Stimulated activated CD8-positive, alpha-beta memory T cell treated with anti-CD3 and anti-CD28 coated beads, Interleukin-12 subunit alpha, Interleukin-12 subunit beta, amount 100 ng/mL, for 1 hour (primary cell): ENCODE measurements at regions not wholly inside any gene's neighbourhood (a gene's known extent, or its start where the extent isn't known, plus 50 kb on each side); places are given as distances from the start of the nearest gene placed in this dataset.
"Not testable (repeated sequence)": the region's sequence is repeated elsewhere in the genome, so short reads cannot be mapped to it uniquely, and the experiment has no call there.

Source experiments
- DNase-seq: peaks from one replicate; pipeline ENCODE4 v3.0.0-alpha.2; 2020; ENCODE audit warnings: low read depth

- DNase-seq, result no peak
Measured at GRCh38 chr12:11446372-11446771, 51.0 kb upstream of the PRB2 start.

GRCh38 chr12:11457996-11458645 is 62.8 kb upstream of the PRB2 start:
- no peak for DNase-seq

GRCh38 chr12:11460343-11461023 is 65.1 kb upstream of the PRB2 start:
- no peak for DNase-seq

GRCh38 chr12:11461433-11461832 is 66.1 kb upstream of the PRB2 start:
- no peak for DNase-seq

DNA sequence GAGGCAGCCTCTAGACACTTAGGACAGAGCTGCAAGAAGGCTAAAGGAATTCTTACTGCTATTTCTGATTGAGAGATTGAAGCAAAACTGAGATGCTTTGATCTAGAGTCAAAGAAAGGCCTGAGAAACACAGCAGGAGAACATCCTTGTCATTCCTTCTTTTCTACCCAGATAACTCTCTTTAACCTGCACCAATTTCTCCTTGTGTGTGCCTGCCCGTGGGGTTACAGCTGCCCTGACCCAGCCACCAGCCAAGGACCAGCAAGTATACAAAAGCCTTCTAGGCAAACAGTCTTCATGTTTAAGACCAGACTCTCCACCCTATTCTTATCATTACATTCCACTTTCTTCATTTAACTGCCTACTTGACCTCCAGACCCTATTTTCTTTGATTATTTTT is 81.7 kb upstream of the PRB2 start:
- DNase-seq, result no peak

- no peak for DNase-seq
Measured at GRCh38 chr12:11482955-11483354, 87.6 kb upstream of the PRB2 start.

- peak; percentile 64 for DNase-seq
Measured at GRCh38 chr12:11486623-11487444, 91.5 kb upstream of the PRB2 start.

GRCh38 chr12:11496157-11496851 is 100.9 kb upstream of the PRB2 start:
- DNase-seq, result no peak

GRCh38 chr12:11497438-11497837 is 102.1 kb upstream of the PRB2 start:
- DNase-seq, result no peak

GRCh38 chr12:11497995-11498394 is 102.6 kb upstream of the PRB2 start:
- DNase-seq, result no peak

DNA sequence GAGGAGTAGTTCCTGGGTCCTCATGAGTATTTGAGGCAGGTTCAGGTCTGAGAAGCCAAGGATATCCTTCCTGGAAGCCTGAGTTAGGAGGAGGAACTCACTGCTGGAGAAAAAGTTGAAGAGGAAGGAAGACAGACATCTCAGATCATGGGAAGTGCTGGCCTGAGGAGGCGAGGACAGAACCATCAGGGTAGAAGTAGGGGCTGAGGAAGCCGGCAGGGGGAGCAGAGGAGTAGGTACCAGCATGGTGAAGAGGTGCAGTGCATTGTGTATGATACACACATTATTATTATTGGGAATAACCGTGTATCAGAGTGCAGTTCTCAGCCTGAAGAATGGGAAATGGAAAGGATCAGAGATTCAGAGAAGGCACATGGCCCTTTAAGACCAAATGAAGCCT is 103.2 kb upstream of the PRB2 start:
- not testable (repeated sequence) for DNase-seq

GRCh38 chr12:11499806-11500187 is 104.4 kb upstream of the PRB2 start:
- DNase-seq, result no peak

- peak; percentile 64 for DNase-seq
Measured at GRCh38 chr12:11500188-11500860, 105.0 kb upstream of the PRB2 start.

- no peak for DNase-seq
Measured at GRCh38 chr12:11500861-11501230, 105.5 kb upstream of the PRB2 start.

DNA sequence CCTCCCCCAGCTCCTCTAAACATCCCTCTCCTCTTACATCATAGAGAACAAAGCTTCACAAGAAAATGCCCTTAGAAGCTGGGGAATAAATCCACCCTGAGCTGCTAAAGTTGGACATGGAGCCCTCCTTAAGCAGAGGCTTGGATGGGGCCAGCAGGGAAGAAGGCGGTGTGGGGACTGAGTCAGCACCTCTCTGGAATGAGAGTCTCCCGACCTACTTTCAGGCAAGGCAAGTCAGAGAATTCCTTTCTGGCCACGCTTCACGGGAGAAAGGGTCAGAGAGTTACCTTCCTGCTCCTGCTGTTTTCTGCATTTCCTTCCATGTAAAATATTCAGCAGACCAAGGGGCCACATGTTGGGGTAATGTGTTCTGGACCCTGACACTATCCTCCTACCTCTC is 113.3 kb upstream of the PRB2 start:
- no peak for DNase-seq

DNA sequence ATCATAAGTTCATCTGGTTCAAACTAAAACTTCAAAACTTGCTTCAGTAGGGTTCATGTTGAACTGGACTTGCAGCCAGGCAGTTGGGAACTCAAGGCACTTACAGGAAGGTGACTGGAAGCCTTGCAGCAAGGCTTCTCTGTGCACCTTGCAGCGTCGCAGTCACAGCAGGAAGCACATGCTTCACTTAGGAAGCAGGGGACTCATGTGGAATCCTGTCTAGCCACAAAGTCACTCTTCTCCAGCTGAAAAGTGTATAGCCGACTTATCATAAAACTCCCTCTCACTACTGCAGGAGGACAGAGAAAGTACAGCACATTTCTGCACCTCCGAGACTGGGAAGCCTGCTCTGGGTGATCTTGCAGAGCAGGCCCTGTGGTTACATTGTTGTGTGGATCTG is 114.0 kb upstream of the PRB2 start:
- DNase-seq, result no peak

- no peak for DNase-seq
Measured at GRCh38 chr12:11510671-11511070, 115.3 kb upstream of the PRB2 start.

DNA sequence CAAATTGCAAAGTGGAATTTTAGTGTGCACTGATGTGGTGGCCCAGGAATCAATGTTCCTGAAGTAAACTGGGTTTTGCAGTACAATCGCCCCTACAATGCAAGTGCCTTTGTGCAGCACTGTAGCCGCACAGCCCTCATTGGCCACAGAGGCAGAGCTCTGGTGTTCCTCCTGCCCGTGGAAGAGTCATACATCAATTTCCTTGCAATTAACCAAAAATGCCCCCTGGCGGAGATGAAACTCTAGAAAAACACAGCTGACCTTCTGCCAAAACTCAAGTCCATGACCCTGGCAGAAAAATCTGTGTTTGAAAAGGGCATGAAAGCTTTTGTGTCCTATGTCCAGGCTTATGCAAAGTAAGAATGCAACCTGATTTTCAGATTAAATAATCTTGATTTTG is 117.9 kb upstream of the PRB2 start:
- DNase-seq, result no peak

GRCh38 chr12:11517080-11517479 is 121.7 kb upstream of the PRB2 start:
- DNase-seq, result no peak

- DNase-seq, result no peak
Measured at GRCh38 chr12:11524446-11524845, 125.0 kb upstream of the ETV6 start.

GRCh38 chr12:11534064-11534463 is 115.4 kb upstream of the ETV6 start:
- no peak for DNase-seq

DNA sequence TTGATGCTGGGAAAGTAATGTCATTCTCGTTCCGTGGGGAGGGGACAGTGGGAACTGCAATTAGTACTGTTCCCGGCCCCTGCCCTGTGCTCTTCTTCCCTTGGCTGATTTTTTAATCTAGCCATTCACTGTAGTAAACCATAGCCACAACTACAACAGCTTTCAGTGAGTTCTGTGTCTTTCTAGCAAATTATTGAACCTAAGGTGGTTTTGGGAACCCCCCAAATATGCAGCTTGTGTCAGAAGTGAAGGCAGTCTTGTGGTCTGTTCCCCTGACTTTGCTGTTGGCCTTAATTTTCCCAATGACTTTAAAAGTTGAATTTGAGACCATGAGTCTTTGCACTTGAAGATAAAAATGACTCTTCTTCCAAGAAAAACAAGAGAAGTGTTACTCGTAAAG is 114.3 kb upstream of the ETV6 start:
- no peak for DNase-seq
